H1 (cell line): ENCODE measurements at regions not wholly inside any gene's neighbourhood (a gene's known extent, or its start where the extent isn't known, plus 50 kb on each side); places are given as distances from the start of the nearest gene placed in this dataset.

Source experiments
- E2F6 ChIP-seq: IDR thresholded peaks from 2 replicates; pipeline ENCODE4 v1.6.1; 2012; ENCODE audit warnings: inconsistent platforms
- EP300 ChIP-seq, 2 experiments: IDR thresholded peaks; 1 replicate in 1 of 2; 2 replicates in 1 of 2; pipeline ENCODE4 v1.6.1; 2011 to 2012; ENCODE audit warnings: low read depth in 2 of 2, low read length in 2 of 2, mild to moderate bottlenecking in 2 of 2, borderline replicate concordance in 1 of 2, inconsistent platforms in 1 of 2, moderate library complexity in 1 of 2

GRCh38 chr13:50742968-50743367 is 100.5 kb downstream of the DLEU7 start:
- TF ChIP-seq EP300 (IDR thresholded peaks at IDR 0.05; ENCODE audit: borderline replicate concordance in 1 of 2, low read depth in 2 of 2, low read length in 2 of 2) (no peak), E2F6 (no peak)
